ENCODE measurements at regions not wholly inside any gene's neighbourhood (a gene's known extent, or its start where the extent isn't known, plus 50 kb on each side); places are given as distances from the start of the nearest gene placed in this dataset.
"Not testable (repeated sequence)": the region's sequence is repeated elsewhere in the genome, so short reads cannot be mapped to it uniquely, and the experiment has no call there.

DNA sequence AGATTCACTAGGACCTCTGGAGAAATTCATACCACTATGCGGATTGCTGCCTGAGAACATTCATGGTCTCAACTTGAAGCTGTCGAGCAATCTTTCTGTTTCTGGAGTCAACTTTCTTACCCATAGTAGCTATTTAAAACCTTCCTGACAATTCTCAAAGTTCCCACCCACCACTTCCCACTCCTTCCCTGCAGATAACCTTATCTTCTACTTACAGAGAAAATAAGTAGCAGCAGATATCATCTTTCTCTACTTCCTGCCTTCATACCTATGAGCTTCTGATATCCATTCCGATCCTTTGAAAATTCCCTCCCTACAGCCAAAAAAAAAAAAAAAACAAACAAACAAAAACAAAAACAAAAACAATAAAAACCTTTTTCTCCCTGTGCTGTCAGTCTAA is 81.2 kb upstream of the CYRIA start:
- DNase-seq: no peak

DNA sequence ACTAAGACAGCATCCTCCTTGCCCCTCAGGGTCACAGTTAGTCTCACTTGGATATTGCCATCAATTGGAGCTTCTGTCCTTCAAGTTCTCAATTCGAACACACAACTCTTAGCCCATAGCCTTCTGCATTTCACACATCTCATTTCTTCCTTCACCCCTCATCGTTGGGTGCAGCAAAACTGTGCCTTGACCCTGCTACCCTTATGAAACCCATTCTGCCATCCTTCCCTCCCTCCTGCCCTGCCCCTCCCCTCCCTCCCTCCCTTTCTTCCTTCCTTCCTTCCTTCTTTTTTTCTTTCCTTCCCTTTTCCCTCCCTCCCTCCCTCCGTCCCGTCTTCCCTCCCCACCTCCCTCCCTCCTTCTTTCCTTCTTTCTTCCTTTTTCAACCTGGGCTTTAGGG is 80.7 kb upstream of the CYRIA start:
- no peak for DNase-seq

DNA sequence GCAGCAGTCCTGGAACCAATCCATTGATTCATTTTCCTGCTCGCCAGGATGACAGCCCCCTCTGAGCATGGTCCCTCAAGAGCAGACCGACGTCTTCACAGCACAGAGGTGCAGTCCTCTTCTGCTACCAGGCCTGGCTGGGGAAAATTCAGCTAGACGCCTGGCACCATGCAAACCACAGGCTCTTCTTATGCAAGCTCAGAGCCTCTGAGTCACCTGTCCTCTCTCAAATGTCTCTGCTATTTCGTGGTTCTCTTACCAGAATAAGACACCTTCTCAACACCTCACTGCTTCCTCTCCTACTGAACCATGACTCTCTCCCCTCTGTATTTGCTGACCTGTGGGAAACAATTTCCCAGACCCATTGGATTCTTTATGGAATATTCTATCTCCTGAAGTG is 79.8 kb upstream of the CYRIA start:
- DNase-seq: no peak

DNA sequence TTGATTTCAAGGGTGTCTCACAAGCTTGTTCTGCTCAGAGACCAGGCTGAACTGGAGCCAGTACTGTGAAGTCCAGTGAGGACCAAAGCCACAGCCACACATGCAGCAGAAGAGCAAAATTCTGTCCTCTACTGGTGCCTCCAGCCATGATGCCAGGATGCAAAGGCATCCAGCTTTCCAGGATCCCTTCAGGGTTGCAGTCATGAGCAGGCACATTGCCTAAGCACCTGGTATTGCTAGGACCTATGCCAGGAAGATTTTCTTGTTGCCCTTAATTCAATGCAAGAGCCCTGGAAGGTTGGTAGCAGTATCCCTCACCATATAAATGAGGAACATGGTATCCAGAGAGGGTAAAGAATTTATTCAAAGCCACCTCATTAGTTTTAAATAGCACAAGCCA is 78.9 kb upstream of the CYRIA start:
- DNase-seq: no peak

DNA sequence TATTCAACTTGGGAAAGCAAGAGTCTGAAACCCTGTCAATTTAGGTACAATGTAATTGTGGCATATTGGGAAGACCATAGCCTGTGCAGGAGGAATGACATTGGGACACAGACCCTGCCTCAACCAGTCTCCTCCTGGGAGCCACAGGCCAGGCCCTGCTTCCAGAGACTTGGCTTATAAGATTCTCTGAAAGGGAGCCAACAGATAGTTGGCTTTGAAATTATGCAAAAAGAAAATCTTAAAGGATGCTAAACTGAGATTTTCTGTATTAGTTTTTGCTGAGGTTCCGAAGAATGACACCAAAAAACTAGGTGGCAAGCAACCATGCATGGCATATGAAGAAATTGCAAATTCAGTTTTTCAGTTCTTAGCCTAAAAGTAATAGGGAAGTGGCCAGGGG is 76.4 kb upstream of the CYRIA start:
- DNase-seq: no peak

DNA sequence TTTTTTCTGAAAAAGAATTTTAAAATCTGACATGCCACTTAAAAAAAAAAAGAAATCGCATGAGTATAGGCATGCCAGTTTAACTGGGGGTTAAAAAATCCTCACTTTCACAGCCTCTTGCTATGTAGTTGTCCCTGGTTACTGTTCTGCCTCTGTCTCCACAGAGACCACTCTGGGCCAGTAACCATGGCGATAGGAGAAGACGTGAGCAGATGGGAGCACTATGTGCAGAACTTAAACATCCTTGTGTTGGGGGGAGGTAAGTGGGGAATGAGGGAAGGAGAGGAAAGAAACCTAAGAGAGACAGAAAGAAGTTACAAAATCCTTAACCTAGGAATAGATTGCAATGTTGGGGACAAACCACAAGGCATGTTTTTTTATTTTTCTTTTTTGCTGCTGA is 75.9 kb upstream of the CYRIA start:
- no peak for DNase-seq

DNA sequence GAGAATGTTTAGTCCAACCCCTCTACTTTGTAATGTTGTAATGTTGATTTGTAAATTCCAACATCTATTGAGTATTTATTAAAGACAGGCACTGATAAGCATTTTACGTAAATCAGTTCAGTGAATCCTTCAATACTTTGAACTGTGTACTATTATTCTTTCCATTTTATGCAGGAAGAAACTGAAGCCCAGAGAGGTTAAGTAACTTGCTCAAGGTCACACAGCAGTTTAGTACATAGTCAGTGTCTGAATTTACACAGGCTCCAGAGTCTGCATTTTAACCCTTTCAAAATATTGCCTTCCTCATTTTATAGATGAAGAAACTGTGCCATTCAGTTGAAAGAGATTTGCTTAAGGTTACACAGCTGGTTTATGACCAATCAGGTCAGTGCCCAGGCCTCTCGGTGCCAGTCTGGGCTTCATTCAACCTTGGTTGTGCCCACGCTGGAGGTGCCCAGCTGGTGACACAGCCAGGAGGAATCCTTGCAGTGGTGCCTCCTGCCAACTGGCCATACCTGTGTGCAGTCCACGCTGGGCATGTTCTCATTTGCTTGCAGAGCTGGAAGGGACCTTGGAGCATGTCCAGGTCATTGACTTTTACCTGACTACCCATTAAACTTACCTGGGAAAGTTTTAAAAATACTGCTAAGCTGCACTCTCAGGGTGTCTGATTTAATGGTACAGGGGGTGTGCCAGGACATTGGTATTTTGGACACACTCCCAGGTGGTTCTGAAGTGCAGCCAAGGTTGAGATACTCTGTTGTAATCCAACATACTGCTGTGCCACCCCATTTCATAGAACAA is 74.3 kb upstream of the CYRIA start:
- no peak for DNase-seq

DNA sequence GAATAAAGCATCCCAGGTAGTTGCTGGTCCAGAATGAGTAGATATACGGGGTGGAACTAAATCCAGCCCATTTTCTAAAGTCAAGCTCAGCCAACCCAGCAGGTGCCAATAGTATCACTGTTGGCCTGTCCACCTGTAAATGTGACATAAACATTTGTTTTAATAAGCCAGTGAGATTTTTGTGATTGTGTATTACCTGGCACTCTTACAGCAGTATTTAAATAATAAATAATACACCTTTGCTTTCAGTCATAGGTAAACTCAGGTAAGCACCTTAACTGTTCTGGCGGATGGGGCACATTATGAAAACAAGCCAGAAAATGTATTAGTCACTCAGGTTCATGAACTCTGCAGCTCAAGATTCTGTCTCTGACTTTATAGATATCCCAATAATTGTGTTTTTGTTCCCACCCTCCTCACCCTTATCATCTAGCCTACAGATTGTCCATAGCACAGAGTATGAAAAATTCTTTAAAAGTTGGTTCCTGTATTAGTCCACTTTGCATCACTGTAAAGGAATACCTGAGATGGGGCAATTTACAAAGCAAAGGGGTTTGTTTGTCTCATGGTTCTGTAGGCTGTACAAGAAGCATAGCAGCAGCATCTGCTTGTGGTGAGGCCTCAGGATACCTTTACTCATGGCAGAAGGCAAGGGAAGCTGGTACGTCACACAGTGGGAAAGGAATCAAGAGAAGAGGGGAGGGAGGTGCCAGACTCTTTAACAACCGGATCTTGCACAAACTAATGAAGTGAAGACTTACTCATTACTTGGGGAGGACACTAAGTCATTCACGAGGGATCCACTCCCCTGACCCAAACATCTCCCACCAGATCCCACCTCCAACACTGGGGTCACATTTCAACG is 73.0 kb upstream of the CYRIA start:
- no peak for DNase-seq

DNA sequence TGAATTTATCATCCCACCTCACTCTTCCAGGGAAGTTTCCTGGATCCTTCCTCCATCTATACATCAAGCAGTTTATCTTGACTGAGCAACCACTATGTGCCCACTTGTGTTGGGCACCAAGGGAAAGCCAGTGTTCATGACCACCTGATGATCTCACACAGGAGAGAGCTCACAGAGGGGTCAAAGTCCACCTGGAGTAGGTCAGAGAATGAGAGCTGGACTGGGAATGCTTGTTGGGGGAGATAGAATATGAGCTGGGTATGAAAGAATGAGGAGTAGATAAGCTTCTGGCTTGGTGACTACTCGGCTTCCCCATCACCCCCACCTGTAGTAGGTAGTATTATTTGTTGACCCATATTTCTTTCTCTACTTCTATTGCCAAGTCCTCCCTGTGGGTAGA is 72.2 kb upstream of the CYRIA start:
- DNase-seq: no peak

DNA sequence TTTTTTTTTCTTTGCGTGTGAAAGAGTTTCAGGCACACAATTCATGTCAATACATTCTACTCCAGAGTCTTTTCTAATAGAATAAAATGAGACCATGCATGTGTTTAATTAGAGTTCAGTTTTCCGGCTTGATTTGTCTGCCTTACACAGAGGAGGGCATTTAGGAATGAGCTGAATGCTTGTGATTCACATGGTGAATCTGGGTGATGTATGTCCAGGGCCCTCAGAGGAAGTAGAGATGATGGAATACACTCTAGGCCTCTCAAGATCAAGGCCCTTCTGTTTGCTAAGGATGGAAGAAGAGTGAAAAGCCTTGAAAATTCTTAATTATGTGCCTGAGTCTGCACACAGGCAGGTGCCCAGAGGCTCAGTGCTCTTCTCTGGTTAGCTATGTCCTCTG is 71.0 kb upstream of the CYRIA start:
- DNase-seq: no peak

DNA sequence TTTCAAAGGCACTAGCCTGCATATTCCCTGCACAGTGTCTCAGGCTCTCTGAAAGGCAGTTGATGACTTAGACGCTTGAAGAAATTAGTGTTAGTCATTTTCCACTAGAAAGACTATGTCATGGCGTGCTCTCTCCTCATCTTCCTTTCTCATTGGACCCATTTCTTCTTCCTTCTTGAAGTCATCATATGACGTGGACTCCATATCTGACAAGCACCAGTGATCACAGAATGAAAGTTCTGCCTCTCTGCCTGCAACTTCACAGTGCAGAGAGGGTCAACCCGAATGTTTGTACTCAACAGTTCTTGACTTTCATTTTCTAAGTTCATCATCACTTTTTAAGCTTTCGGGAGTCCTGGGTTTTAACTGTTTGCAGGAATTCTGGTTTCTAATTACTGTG is 63.7 kb upstream of the CYRIA start:
- DNase-seq: no peak

DNA sequence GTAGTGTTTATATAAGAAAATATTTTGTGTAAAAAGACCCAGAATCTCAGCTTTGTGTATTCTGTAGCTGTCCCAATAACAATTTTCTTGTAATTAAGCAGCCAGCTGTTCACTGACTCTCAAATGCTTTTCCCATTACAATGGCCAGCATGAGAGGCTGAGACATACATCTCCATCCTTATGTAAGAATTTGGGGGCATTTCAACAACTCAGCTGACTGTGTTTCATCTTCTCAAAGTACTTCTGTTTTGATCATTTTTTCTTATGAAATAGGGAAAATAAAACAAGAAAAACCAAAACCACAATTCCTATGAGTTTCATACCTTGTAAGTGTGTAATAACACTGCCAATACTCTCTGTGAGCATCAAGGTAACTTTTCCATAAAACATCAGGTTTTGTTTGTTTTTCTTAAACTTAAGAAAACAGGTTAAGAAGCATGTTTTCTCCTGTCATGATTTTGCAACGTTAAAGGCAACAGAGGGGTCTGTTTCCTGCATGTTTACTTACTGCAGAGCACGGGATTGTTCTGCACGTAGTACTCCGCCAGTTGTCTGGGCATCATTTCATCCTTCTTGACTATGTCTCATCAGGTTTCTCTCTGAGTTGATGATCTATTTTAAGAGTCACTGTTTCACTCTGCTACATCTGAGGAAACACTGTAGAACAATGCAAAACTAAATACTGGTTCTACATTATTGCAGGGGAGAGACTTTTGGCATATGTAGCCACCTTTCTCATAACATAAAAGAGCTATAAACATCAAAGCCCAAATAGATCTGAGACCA is 62.9 kb upstream of the CYRIA start:
- no peak for DNase-seq

DNA sequence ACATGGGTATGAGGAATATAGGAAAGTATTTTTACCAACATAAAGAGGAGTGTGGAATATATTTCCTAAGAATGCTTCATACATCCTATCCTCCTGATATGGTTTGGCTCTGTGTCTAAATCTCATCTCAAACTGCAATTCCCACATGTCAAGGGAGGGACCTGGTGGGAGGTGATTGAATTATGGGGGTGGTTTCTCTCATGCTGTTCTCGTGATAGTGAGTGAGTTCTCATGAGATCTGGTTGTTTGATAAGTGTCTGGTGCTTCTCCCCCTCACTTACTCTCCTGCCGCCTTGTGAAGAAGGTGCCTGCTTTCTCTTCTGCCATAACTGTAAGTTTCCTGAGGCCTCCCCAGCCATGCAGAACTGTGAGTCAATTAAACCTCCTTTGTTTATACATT is 62.2 kb upstream of the CYRIA start:
- DNase-seq: not testable (repeated sequence)

DNA sequence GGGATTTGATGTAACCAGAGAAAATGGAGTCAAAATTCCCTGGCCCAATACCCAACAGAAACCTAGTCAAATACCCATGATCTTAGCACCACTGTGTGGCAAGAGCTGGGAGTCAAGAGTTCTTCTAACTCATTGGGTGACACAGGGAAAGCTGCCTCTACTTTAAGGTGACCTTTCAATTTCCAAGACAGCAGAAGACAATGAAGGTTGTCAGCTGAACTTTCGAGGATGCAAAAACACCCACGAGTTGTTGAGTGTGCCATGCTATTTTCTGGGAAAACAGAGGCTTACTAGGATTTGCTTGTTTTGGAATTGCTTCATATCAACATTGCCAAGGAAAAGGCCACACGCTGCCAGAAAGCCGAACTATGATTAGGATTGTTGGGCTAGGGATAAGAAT is 61.6 kb upstream of the CYRIA start:
- no peak for DNase-seq

DNA sequence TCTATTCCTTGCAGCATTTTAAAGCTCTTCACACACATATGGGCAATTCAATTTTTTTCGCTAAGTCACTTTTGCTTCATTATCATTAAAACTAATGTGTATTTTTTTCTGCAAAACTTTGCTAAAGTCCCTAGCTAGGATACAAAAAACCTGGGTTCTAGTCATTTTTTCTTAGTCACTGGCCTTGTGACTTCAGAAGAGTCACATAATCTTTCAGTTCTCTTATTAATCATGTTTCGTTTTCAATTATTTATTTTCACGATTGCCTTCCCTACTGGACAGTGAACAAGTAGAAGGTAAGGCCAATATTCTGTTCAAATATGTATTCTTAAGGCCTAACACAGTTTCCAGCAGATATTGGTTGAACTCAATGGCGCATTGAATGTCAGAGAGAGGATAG is 60.9 kb upstream of the CYRIA start:
- no peak for DNase-seq

DNA sequence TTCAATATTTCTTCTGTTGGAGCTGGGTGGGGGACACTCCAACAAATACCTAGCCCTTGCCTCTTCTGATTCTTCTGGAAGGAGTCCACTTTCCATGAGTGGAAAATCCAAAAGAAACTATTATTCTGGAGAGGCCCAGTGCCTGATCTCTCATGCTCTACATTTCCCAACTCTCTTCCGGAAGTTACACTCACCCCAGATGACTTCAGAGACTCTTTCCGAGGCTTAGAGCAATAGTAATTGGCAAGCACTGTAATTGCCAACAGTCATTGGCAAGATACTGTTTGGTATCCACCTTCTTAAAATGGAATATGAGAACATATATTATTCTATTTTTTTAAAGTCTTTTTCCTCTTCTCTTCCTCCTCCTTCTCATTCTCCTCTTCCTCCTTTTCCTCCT is 60.5 kb upstream of the CYRIA start:
- no peak for DNase-seq

DNA sequence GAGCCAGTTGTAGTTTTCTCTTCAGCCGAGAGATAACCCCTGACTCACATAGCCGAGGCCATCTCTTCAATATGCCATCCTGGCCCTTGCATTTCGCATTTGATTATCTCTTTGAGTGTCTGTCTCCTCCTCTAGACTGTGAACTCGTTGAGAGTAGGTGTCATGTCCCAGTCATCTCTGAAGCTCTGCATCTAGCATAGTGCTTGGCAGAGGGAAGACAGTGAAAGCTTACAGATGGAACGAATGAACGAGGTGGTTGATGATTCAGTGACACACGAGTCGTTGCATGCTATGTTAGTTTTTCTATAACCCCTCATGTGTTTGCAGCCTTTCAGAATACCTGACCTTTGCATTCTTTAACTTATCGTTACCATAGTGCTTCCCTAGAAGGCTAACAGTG is 59.9 kb upstream of the CYRIA start:
- no peak for DNase-seq

DNA sequence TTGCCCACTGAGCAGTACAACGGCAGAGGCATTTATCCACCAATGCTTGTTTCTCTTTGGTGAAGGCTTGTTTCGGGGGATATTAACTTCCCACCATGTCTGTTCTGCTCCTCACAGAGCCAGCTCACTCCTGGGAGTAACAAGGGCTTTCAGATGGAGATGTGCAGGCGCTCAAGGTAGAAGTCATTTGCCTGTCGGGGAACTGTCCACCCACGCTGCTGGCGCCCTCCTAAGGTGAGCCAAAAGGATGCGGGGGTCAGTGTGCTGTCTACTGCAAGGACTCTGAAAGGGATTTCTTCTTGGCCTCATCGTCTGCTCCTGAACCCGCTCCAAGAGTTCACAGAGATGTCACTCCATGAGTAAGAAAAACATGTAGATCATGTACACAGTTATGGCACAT is 57.0 kb upstream of the CYRIA start:
- no peak for DNase-seq

DNA sequence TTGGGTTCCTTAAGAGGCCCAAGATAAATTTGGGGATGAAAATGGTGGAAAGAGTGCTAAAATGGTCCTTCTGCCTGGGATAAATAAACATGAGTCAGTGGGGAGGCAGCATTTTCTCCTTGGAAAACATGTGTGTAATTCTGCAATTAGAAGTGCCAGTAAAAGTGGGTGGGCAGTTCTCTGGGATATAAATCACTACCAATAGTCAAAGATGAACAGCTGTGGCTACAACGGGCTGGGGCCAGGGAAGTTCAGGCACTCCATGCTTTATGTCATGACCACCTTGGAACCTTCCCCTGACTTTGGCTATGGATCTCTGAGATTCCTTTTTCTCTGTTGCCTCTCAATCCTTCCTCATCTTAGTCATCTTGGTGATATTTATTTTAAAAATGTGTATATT is 56.5 kb upstream of the CYRIA start:
- DNase-seq: no peak

DNA sequence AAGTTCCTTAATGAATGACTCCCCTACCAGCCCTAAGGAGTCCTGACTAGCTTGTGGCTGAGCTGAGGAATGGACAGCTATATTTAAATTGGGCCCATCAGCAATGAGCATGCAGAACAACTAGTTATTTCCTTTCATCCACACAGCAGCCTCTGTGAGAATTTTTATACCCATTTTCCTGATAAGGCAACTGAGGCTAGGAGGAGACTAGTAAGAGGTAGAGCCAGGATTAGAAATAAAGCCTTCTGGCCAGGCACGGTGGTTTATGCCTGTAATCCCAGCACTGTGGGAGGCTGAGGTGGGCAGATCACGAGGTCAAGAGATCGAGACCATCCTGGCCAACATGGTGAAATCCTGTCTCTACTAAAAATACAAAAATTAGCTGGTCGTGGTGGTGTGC is 55.9 kb upstream of the CYRIA start:
- not testable (repeated sequence) for DNase-seq

DNA sequence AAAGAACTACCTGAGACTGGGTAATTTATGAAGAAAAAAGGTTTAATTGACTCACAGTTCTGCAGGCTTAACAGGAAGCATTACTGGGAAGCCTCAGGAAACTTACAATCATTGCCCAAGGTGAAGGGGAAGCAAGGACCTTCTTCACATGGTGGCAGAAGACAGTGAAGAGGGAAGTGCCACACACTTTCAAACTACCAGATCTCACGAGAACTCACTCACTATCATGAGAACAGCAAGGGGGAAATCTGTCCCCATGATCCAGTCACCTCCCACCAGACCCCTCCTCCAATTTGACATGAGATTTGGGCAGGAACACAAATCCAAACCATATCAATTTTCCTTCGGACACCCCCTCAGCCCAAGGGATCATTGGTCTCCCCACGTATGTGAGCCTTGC is 55.1 kb upstream of the CYRIA start:
- not testable (repeated sequence) for DNase-seq

DNA sequence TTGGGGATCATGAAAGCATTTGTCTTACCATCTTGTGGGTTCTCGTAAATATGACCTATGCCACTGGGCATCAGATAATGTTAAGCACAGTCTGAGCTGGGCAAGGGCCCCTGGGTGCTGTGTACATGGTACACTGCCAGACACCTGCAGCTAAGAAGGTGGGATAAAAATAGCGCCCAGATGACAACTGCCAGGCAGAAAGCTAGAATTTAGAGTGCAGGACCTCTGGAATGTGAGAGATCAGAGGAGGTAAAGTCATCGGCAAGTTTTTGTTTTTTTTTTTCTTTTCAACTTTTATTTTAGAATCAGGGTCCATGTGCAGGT is 53.8 kb upstream of the CYRIA start:
- no peak for DNase-seq

DNA sequence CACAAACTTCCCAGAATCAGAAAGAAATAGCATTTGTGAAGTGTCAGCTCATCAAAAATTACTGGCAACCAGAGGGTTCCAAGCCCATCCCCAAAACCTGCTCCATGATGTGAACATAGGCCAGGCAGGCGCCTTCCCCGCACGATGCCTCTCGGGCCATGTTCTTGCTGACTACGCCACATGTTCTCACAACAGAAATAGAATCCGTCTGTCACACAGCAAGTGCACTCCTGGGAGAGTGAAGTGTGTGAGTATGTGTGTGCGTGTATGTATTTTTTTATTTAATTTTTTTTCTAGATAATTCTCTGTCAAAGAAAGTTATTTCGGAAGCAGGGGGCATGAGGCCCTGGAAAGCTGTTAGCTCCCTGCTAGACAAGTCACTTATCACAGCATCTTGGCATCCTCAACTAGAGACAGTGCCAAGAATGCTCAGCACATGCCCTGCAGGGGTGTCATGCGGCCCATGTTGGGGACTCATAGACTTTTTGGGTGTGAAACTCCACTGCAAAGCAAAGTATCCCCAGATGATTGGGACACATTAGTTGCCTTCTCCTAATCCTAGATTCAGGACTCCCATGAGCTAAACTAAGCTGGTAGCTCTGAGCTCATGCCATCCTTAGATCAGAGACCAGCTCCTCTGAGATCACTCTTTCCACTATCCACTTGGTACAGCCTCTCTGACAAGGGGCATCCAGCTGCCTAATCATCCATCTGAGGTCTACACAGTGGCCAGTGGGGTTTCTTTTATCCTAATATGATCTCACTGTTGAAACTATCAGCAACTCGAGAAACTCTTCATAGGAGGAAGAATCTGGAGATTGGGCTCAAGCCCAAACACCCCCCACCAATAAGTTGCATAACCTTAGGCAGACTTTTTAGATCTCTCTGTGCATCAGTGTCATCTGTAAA is 53.2 kb upstream of the CYRIA start:
- no peak for DNase-seq
